DND-41 (cell line): ENCODE measurements at regions not wholly inside any gene's neighbourhood (a gene's known extent, or its start where the extent isn't known, plus 50 kb on each side); places are given as distances from the start of the nearest gene placed in this dataset.

Experiments
- CTCF ChIP-seq: IDR thresholded peaks from 2 replicates; pipeline ENCODE4 v1.5.1; 2012; ENCODE audit warnings: borderline replicate concordance, low read length, moderate library complexity, mild to moderate bottlenecking; ENCODE audit not compliant: poor library complexity, severe bottlenecking; ENCODE audit errors: extremely low read depth
- EZH2 ChIP-seq: IDR thresholded peaks from 3 replicates; pipeline ENCODE4 v1.6.1; 2012; ENCODE audit warnings: borderline replicate concordance, low read depth, mild to moderate bottlenecking, moderate library complexity, low read length, inconsistent platforms; ENCODE audit not compliant: severe bottlenecking

GRCh38 chr19:31537136-31537535 is 187.9 kb upstream of the TSHZ3 start:
- no peak for TF ChIP-seq CTCF
- TF ChIP-seq EZH2: no peak
